IPS-NIHi7 (cell line): ENCODE measurements at regions not wholly inside any gene's neighbourhood (a gene's known extent, or its start where the extent isn't known, plus 50 kb on each side); places are given as distances from the start of the nearest gene placed in this dataset.

Experiments used
- DNase-seq: peaks from one replicate; pipeline ENCODE4 v3.0.0; 2012; ENCODE audit warnings: mixed read lengths; ENCODE audit errors: extremely low spot score

GRCh38 chr2:8277921-8278571, 403.8 kb upstream of the ID2 start:
- no peak for DNase-seq

DNA sequence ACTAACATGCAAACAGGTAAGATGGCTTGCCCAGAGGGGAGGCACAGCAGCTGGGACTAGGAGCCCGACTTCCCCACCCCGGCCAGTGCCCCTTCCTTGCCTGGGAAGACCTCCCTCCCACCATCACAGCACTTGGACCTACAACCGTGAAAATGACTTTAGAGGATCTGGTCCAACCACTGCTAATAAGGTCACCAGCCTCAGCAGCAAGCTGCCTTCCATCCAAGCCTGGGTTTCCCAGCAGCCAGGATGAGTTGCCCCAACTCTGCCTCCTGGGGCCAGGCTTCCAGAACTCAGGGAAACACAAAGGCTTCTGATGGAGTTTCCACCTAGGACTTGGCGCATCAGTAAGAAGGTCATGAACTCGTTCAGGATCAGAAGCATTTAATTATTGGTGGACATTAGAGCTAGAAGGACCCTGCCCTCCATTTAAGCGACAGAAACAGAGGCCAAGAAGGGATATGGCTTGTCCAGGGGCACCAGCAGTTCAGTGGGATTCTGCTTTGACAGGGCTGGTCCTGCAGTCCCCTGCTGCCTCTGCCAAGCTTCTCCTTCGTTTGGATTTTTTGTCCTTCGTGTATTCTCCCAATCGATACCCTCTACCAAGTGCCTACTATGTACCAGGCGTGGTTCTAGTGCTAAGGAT, 403.0 kb upstream of the ID2 start:
- no peak for DNase-seq

DNA sequence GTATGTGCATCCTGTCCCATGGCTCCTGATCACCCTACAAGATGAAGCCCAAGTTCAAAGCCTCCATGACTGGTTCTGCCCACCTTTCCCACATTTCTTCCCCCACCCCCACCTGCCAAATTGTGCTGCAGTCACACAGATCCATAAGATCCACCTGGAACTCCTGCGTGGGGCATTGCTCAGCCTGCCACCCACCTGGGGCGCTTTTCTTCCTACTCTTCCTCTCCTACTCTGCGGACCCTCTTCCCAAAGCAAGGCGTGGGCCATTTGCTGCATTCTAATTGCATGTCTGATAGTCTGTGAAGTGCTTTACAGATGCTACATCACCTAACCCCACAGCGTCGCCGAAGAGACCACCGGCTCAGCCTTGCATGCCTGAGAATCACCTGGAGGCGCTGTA, 402.4 kb upstream of the ID2 start:
- no peak for DNase-seq

DNA sequence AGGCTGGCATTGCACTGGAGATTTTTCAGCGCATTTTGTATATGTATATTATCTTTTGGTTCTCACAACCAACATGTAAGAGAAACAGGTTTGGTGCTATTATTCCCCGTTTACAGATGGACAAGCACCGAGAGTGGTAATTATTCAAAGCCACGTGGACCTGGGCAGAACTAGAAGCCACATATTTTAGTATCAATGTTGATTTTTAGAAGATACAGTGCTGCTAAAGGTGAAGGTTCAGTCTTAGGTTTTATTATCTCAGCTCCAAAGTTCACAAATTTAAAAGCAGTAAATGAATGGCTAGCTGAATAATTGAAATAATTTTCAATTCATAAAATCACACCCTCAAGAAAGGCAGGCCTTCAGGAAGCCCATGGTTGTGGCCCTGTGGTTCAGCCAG, 400.6 kb upstream of the ID2 start:
- DNase-seq, result no peak

- DNase-seq, result no peak
Measured at GRCh38 chr2:8281950-8282857, 399.7 kb upstream of the ID2 start.

- DNase-seq, result no peak
Measured at GRCh38 chr2:8282858-8283252, 399.0 kb upstream of the ID2 start.

- peak; percentile 52 for DNase-seq
Measured at GRCh38 chr2:8285081-8285480, 396.8 kb upstream of the ID2 start.

- no peak for DNase-seq
Measured at GRCh38 chr2:8285898-8286297, 396.0 kb upstream of the ID2 start.

- no peak for DNase-seq
Measured at GRCh38 chr2:8288206-8288605, 393.6 kb upstream of the ID2 start.

DNA sequence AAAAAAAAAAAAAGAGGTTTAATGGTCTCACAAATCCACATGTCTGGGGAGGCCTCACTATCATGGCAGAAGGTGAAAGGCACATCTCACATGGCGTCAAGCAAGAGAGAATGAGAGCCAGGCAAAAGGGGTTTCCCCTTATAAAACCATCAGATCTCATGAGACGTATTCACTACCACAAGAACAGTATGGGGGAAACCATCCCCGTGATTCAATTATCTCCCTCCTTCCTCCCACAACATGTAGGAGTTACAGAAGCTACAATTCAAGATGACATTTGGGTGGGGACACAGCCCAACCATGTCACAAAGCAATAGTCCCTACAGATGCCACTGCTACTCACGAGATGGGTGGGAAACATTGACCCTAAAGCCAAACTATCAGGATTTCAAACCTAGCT, 392.7 kb upstream of the ID2 start:
- no peak for DNase-seq

GRCh38 chr2:8290771-8291352, 391.0 kb upstream of the ID2 start:
- no peak for DNase-seq

DNA sequence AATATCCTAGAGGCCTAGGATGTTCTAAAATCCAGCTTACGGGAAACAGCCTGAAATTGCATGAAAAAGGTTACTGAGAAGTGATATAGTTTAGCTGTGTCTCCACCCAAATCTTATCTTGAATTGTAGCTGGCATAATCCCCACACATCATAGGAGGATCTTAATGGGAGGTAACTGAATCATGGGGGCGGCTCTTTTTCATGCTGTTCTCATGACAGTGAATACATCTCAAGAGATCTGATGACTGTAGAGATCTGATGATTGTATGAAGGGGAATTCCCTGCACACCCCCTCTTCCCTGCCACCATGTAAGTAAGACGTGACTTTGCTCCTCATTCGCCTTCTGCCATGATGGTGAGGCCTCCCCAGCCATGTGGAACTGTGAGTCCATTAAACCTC, 385.6 kb upstream of the ID2 start:
- no peak for DNase-seq

DNA sequence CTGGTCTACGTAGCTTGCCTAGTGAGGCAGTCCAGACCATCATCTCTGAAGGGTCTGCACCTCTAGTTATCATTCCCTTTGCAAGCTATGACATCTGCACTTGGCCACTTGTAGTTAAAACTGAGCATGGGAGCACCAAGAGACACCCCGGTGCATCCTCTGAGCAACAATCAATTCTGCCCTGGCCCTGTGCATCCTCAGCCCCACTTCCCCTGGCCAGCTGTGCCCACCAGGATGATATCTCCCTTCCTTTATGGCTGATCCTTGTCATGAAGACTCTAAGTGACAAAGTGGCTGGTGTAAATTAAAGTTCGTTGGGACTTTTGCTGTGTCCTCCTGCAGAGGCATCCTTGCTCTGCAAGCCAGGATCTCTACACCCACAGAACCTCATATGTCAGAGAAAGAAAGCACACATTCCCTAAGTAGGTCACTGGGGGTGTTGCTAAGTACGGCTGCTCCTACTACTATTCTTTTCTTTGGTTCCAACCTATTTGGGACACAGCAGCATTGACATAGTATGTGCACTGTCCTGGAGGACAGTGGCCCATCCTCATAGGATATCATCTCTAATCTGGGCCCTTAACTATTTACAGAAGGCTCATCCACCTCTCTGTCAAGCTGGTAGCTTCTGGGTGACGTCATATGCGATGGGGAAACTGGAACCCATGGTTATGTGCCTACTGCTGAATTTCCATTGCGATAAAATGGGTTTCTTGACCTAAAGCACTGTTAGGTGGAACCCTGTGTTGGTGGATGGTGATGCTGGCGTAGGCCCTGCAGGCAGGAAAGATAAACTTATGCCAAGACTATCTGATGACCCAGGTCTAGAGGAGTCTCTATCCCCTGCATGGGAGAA, 384.3 kb upstream of the ID2 start:
- DNase-seq, result no peak

GRCh38 chr2:8298783-8299182, 383.1 kb upstream of the ID2 start:
- no peak for DNase-seq

DNA sequence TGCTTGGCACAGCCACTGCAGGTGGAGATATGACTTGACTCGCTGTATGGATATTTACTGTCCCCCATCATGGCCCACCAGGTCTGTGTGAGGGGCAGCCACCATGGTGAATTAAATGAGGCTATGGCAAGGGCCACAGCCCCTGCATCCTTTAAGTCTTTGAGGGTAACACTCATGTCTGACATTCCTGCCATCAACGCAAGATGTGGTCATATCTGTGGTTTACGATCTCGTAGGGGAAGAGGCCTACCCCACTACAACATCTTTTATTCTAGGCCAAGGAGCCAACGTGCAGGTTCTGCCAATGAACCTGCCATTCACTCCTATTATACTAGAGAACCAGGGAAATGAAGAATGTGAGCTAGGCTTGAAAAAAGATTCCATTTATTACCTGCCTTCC, 381.6 kb upstream of the ID2 start:
- DNase-seq, result no peak

- no peak for DNase-seq
Measured at GRCh38 chr2:8300905-8301304, 381.0 kb upstream of the ID2 start.

- no peak for DNase-seq
Measured at GRCh38 chr2:8303322-8303832, 378.5 kb upstream of the ID2 start.

- DNase-seq, result no peak
Measured at GRCh38 chr2:8304821-8305766, 376.8 kb upstream of the ID2 start.

DNA sequence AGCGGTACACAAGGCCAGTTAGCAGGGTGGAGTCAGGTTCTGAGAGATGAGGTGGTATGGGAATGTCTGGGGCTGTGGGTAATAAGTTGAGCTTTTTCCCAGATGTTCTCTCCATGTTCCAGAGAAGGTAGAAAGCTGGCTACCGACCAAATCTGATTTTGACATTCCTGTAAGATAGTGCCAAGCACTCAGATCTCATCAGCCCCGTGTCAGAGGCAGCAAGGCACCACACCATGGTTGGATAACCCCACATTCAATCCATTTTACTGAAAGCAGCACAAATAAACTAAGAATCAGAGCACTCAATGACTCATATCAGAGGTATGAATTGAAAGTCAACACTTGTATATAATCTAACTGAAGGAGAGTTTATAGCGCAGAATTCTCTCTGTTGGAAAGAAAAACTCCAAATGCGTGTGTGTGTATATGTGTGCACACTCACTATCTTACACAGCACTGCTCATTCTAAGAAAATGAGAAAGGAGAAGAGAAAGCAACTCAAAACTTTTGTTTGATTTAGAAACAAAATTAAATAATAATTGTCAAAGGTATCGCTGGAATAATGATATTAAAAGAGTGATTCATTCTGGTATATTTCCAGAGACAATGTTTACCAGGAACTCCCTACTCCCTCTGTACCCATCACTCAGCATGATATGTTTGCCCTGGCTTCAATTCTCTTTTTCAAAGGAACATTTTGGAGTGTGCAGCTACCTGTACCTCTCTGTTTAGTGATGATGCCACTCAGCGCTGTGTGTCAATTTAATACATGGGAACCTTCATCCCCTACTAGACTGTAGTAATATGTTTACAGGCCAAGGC, 375.1 kb upstream of the ID2 start:
- no peak for DNase-seq
